ENCODE measurements at regions not wholly inside any gene's neighbourhood (a gene's known extent, or its start where the extent isn't known, plus 50 kb on each side); places are given as distances from the start of the nearest gene placed in this dataset.
"Not testable (repeated sequence)": the region's sequence is repeated elsewhere in the genome, so short reads cannot be mapped to it uniquely, and the experiment has no call there.

GRCh38 chr7:153543232-153543631, 509.0 kb upstream of the DPP6 start:
- no peak for DNase-seq

- no peak for DNase-seq
These were observed 502.0 kb upstream of the DPP6 start for GRCh38 chr7:153550173-153550572.

GRCh38 chr7:153564391-153564790, 487.8 kb upstream of the DPP6 start:
- DNase-seq: no peak

GRCh38 chr7:153566324-153566723, 485.9 kb upstream of the DPP6 start:
- no peak for DNase-seq

- DNase-seq: no peak
These were observed 484.8 kb upstream of the DPP6 start for GRCh38 chr7:153567426-153567825.

- not testable (repeated sequence) for DNase-seq
These were observed 482.7 kb upstream of the DPP6 start for GRCh38 chr7:153569520-153569919.

GRCh38 chr7:153576096-153576495, 476.1 kb upstream of the DPP6 start:
- no peak for DNase-seq

GRCh38 chr7:153581419-153581818, 470.8 kb upstream of the DPP6 start:
- no peak for DNase-seq

- DNase-seq: no peak
These were observed 468.1 kb upstream of the DPP6 start for GRCh38 chr7:153584132-153584531.

GRCh38 chr7:153588586-153588985, 463.6 kb upstream of the DPP6 start:
- no peak for DNase-seq

GRCh38 chr7:153590136-153590535, 462.1 kb upstream of the DPP6 start:
- no peak for DNase-seq

GRCh38 chr7:153590571-153590970, 461.6 kb upstream of the DPP6 start:
- no peak for DNase-seq

GRCh38 chr7:153607354-153607753, 444.8 kb upstream of the DPP6 start:
- DNase-seq: no peak

GRCh38 chr7:153616711-153617325, 435.4 kb upstream of the DPP6 start:
- DNase-seq: no peak

GRCh38 chr7:153627323-153627722, 424.9 kb upstream of the DPP6 start:
- DNase-seq: no peak

- no peak for DNase-seq
These were observed 423.8 kb upstream of the DPP6 start for GRCh38 chr7:153628406-153628805.

- no peak for DNase-seq
These were observed 423.4 kb upstream of the DPP6 start for GRCh38 chr7:153628825-153629224.

- DNase-seq: no peak
These were observed 413.3 kb upstream of the DPP6 start for GRCh38 chr7:153638821-153639435.

- no peak for DNase-seq
These were observed 411.6 kb upstream of the DPP6 start for GRCh38 chr7:153640586-153640985.

- no peak for DNase-seq
These were observed 411.0 kb upstream of the DPP6 start for GRCh38 chr7:153641199-153641598.

GRCh38 chr7:153642989-153643388, 409.2 kb upstream of the DPP6 start:
- no peak for DNase-seq

- DNase-seq: no peak
These were observed 394.9 kb upstream of the DPP6 start for GRCh38 chr7:153657182-153657800.

- no peak for DNase-seq
These were observed 377.1 kb upstream of the DPP6 start for GRCh38 chr7:153675131-153675530.

- DNase-seq: no peak
These were observed 369.6 kb upstream of the DPP6 start for GRCh38 chr7:153682628-153683027.

- no peak for DNase-seq
These were observed 356.0 kb upstream of the DPP6 start for GRCh38 chr7:153696242-153696641.

All from inflammatory macrophage treated with lipopolysaccharide for 4 hours (primary cell).